Psoas muscle (tissue), 7 donors: ENCODE measurements at regions not wholly inside any gene's neighbourhood (a gene's known extent, or its start where the extent isn't known, plus 50 kb on each side); places are given as distances from the start of the nearest gene placed in this dataset.

Experiments
- ATAC-seq, 4 donors: fragments of 200-7000 bp; cut with Tn5 transposase; one replicate each; pipeline ENCODE4 v1.9.1; 2020; ENCODE audit warnings: moderate library complexity in 3 of 4, mild to moderate bottlenecking in 2 of 4
- DNase-seq, 2 donors: peaks; one replicate each; pipeline ENCODE4 v3.0.0-alpha.2; 2020
- H3K27ac ChIP-seq: fragments of 200-600 bp; one replicate; pipeline ENCODE4 v1.8.0; 2022
- H3K27me3 ChIP-seq, 3 donors: fragments of 200-600 bp in 1 of 3; one replicate each; pipeline versions ENCODE4 v1.6.1 to v1.8.0; 2013 to 2022; ENCODE audit warnings: low read length in 2 of 3, mild to moderate bottlenecking in 2 of 3, moderate library complexity in 1 of 3; ENCODE audit not compliant: insufficient read depth in 3 of 3
- H3K36me3 ChIP-seq, 2 donors: fragments of 200-600 bp in 1 of 2; one replicate each; pipeline versions ENCODE4 v1.6.1 to v1.8.0; 2013 to 2022; ENCODE audit warnings: low read depth in 1 of 2, mild to moderate bottlenecking in 1 of 2, moderate library complexity in 1 of 2; ENCODE audit not compliant: insufficient read depth in 1 of 2
- H3K4me1 ChIP-seq: fragments of 200-600 bp; one replicate; pipeline ENCODE4 v1.8.0; 2022
- H3K4me3 ChIP-seq: fragments of 200-600 bp; one replicate; pipeline ENCODE4 v1.8.0; 2022; ENCODE audit warnings: mild to moderate bottlenecking
- H3K9me3 ChIP-seq: fragments of 200-600 bp; one replicate; pipeline ENCODE4 v1.8.0; 2022
- WGBS, 3 donors: extraction: QIAGEN DNeasy Blood & Tissue Kit; methylation state at CpG; one replicate each; pipeline versions ENCODE4 v1.1.6 to v1.1.7; 2013; 5-methylcytosine and 5-hydroxymethylcytosine counted together
- intact Hi-C, 2 donors: fragments of 100-400 bp; cut with DNase I; formaldehyde crosslinking; loops; one replicate each; pipeline versions ENCODE4 v1.11.0 to v1.14.2; 2022
- TF ChIP-seq, protein P1 (sequence below): fragments of 200-600 bp; IDR thresholded peaks from one replicate; pipeline ENCODE4 v1.8.0; 2022; ENCODE audit warnings: antibody characterized with exemption
- donor health status: healthy with polysubstance abuse.
- donor health status: DM: no; HTN: no; CAD: no; lungs with moderate emphysema.
- donor health status: Bipolar disorder and iron deficiency.
- donor health status: healthy.
- donor health status: DM: yes; HTN: yes; CAD: no.
- donor health status: DM: no; HTN: no; CAD: no.
- donor health status: DM: yes; HTN: yes; CAD: no.

DNA sequence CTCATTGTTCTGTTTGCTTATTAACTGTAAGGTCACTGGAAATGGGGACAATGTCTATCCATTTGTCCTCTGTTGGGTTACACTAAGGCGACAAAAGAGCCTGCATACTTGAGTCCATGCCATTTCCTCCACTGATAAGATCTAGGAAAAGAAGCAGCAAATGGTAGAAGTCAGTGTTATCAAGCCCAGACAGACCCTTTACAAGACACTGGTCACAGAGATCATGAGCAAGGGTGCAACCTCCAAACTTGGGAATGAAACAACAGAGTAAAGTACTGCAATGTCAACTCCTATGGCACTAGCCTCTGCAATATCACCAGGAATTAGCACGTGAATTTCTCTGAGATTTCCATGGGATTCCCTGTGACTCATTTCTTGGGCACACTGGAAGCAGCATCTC, 126.9 kb downstream of the ID4 start:
- no peak for DNase-seq
- ATAC-seq = no peak
- 62 to 77% (median 69%) methylated on average over 2 of the region's 2 CpGs for WGBS, 3 donors

DNA sequence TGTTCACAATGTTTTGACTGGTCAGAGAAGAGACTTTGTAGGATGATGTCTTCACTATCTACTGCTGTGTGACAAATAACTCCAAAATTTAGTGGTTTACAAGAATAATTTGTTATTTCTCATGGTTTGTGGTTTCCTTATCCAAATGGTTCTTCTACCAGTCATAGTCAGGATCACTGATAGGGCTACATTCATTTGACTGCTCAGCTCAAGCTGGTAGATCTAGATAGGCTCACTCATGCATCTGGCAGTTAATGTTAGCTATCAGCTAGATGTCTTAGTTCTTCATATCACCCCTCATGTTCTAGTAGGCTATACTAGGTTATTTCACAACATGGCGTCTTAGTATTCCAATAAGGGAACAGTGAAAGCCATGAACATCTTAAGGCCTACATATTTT, 131.0 kb downstream of the ID4 start:
- ATAC-seq = no peak
- intact Hi-C loops = no loop called here
- no peaks in the 10 kb centered on the region for H3K9me3 ChIP-seq
- H3K36me3 ChIP-seq = no peaks in the 10 kb centered on the region
- H3K27ac ChIP-seq = no peak overlapping the region
- H3K4me1 ChIP-seq = no peaks in the 10 kb centered on the region
- DNase-seq = no peak
- TF ChIP-seq, protein P1, sequence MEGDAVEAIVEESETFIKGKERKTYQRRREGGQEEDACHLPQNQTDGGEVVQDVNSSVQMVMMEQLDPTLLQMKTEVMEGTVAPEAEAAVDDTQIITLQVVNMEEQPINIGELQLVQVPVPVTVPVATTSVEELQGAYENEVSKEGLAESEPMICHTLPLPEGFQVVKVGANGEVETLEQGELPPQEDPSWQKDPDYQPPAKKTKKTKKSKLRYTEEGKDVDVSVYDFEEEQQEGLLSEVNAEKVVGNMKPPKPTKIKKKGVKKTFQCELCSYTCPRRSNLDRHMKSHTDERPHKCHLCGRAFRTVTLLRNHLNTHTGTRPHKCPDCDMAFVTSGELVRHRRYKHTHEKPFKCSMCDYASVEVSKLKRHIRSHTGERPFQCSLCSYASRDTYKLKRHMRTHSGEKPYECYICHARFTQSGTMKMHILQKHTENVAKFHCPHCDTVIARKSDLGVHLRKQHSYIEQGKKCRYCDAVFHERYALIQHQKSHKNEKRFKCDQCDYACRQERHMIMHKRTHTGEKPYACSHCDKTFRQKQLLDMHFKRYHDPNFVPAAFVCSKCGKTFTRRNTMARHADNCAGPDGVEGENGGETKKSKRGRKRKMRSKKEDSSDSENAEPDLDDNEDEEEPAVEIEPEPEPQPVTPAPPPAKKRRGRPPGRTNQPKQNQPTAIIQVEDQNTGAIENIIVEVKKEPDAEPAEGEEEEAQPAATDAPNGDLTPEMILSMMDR = no peak
- H3K27me3 ChIP-seq = no peaks in the 10 kb centered on the region
- 74 to 86% (median 82%) methylated on average over 1 of the region's 1 CpG for WGBS, 3 donors
- H3K4me3 ChIP-seq = no peak overlapping the region

More for the DNA sequence above, 126.9 kb downstream of the ID4 start:
- Histone ChIP-seq H3K36me3 (no peaks in the 10 kb centered on the region), H3K4me3 (no peak overlapping the region), H3K4me1 (no peaks in the 10 kb centered on the region), H3K27ac (no peak overlapping the region), H3K27me3 (no peaks in the 10 kb centered on the region), H3K9me3 (no peaks in the 10 kb centered on the region)
- TF ChIP-seq, protein P1 = no peak
- intact Hi-C loops = no loop called here

DNA sequence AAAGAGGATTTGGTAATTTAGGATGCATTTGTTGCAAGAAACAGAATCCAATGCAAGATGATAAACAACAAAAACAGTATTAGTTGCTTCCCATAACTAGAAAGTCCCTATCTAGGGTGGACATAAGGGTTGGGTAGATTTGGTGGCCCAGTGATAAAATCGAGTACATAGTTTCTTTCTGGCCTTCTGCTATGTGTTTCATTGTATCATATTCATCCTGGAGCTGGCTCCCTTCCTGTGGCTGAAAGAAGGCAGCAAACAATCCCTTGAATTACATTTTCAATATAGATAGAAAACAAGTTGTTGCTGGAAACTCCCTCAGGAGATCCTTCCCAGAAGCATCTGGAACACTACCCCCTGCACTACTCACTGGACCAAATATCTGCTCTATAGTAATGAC, 135.1 kb downstream of the ID4 start:
- intact Hi-C loops = no loop called here
- DNase-seq = no peak

DNA sequence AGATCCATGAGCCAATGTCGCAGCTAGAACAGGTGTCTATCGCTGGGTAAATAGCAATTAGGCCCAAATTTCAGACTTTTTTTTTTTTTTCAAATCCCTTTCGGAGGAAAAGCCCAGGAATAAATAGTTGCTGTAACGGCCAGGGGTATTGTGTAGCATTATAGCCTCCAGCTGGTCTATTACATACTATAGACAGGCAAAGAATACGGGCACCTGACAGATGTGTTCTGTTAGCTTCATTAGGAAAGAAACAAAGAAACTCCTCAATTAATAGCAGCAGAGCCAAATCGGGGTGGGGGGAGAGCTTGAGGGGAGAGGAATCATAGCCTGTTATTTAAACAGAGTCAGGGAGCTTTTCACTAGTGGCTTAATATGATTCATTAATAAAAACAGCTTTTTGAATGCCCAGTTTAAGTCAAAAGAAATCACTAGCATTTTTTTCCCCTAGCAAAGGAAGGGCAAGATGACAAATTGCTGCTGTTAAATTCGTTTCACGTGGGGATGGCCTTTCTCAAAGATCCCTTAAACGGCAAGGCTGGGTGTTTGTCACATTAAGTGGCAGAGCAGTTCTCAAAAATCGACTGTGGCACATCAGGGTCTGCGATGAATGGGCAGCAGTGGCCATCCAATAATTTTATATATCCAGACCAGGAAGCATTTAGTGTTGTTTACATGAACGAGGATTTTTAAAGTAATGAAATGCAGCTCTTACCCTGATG, 139.4 kb downstream of the ID4 start:
- Histone ChIP-seq H3K27me3 (no peaks in the 10 kb centered on the region), H3K4me3 (no peak overlapping the region), H3K36me3 (no peaks in the 10 kb centered on the region), H3K9me3 (no peaks in the 10 kb centered on the region), H3K27ac (no peak overlapping the region), H3K4me1 (no peaks in the 10 kb centered on the region)
- DNase-seq (no peak), ATAC-seq (no peak)
- TF ChIP-seq, protein P1 = no peak
- intact Hi-C loops = no loop called here
- 47 to 49% (median 47%) methylated on average over 12 of the region's 12 CpGs for whole genome bisulfite sequencing, 3 donors

More for the DNA sequence above, 135.1 kb downstream of the ID4 start:
- no peak for ATAC-seq
- no peaks in the 10 kb centered on the region for H3K36me3 ChIP-seq
- WGBS, 3 donors = 68 to 94% (median 70%) methylated on average over 1 of the region's 1 CpG
- H3K4me3 ChIP-seq = no peak overlapping the region
- H3K27ac ChIP-seq = no peak overlapping the region
- no peaks in the 10 kb centered on the region for H3K4me1 ChIP-seq
- TF ChIP-seq, protein P1 = no peak
- no peaks in the 10 kb centered on the region for H3K27me3 ChIP-seq
- no peaks in the 10 kb centered on the region for H3K9me3 ChIP-seq

DNA sequence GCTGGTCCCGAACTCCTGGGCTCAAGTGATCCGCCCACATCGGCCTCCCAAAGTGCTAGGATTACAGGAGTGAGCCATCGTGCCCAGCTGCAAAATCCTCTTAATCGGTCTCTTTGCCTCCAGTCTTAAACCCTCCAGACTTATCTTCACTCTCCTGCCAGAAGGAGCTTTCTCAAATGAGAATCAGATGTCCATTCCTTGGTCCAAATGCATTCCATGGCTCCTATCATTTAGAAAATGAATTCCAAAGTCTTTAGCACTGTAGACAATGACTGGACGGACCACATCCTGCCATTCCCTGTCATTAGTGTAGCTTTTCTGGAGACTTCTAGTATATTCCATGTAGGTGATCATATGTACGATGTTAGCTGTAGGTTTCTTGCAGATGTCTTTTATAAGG, 141.9 kb downstream of the ID4 start:
- no peak for ATAC-seq
- TF ChIP-seq, protein P1 = no peak
- H3K36me3 ChIP-seq = no peaks in the 10 kb centered on the region
- no peaks in the 10 kb centered on the region for H3K9me3 ChIP-seq
- H3K4me1 ChIP-seq = no peaks in the 10 kb centered on the region
- intact Hi-C loops = no loop called here
- no peaks in the 10 kb centered on the region for H3K27me3 ChIP-seq
- 74 to 81% (median 79%) methylated on average over 7 of the region's 7 CpGs for WGBS, 3 donors
- DNase-seq = no peak
- no peak overlapping the region for H3K4me3 ChIP-seq
- no peak overlapping the region for H3K27ac ChIP-seq
